Stimulated activated CD4-positive, alpha-beta T cell treated with anti-CD3 and anti-CD28 coated beads, Interleukin-12 subunit alpha, Interleukin-12 subunit beta, amount 100 ng/mL, for 24 hours (primary cell): ENCODE measurements at regions not wholly inside any gene's neighbourhood (a gene's known extent, or its start where the extent isn't known, plus 50 kb on each side); places are given as distances from the start of the nearest gene placed in this dataset.

Source experiments
- DNase-seq, 2 experiments: peaks; one replicate each; pipeline ENCODE4 v3.0.0-alpha.2; 2020; ENCODE audit warnings: low read depth in 2 of 2

DNA sequence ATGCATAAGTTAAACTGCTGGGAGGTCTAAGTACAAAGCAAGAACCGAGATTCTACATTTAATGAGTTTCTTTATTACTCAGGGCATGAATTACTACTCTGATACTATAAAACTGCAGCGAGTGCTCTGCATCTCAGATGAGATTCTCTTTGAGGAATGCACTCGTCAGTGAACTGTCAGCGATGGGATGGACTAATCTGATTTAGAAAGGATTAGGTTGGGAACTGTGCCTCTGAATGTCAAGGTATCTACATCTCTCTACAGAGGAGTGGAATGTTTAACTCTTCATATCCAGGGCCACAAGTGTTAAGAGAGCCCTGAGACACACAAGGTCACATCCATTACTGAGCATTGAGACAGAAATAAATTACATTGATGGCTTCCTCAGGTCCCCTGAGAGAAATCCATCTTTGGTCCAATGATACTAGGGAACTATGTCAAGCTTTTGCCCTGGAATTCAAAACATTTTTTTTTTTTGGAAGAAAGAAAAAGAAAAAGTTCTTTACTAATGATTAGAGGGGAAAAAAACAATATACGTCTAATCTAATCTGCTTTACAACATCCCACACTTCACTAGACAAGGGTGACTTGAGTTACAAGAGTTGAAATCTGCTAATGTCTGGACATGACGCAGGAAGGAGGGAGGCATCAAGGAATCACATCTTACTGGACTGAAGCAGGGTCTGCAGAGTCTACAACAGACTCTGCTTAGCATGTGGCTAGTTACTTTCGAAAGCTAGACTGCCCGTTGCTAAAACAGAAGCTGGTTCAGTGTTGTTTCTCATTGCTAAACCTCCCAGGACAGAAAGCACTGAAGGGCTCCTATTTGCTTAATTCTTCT, 270.0 kb upstream of the TLE4 start:
- DNase-seq = no peak

DNA sequence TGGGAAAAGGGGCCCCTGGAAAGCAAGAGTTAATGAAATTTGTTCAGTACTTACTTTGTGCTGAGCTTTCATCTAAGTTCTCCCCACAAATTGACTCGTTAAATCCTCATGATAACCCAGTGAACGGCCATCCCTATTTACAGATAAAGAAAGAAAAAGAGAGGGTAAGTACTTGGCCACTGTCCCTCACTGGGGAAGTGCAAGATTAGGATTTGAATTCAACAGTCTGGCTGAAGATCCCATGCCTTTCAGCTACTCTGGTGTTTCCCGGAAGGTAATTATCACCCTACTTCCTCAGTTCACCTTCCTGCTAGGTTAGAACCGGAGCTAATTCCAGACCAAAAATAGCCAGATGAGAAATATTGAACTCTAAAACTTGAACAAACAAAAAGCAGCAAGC, 269.2 kb upstream of the TLE4 start:
- DNase-seq = no peak

DNA sequence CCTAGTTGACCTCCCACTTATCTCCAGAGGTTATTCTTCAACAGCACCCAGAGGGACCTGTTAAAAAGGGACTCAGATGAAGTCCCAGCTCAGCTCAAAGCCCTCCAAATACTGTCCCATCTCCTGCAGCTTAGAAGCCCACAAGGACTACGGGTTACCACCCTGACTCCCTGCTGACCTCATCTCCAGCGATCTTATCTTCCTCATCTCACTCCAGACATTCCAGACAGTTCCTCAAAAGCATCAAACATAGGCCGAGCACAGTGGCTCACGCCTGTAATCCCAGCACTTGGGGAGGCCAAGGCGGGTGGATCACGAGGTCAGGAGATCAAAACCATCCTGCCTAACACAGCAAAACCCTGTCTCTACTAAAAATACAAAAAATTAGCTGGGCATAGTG, 263.8 kb upstream of the TLE4 start:
- DNase-seq = no peak

DNA sequence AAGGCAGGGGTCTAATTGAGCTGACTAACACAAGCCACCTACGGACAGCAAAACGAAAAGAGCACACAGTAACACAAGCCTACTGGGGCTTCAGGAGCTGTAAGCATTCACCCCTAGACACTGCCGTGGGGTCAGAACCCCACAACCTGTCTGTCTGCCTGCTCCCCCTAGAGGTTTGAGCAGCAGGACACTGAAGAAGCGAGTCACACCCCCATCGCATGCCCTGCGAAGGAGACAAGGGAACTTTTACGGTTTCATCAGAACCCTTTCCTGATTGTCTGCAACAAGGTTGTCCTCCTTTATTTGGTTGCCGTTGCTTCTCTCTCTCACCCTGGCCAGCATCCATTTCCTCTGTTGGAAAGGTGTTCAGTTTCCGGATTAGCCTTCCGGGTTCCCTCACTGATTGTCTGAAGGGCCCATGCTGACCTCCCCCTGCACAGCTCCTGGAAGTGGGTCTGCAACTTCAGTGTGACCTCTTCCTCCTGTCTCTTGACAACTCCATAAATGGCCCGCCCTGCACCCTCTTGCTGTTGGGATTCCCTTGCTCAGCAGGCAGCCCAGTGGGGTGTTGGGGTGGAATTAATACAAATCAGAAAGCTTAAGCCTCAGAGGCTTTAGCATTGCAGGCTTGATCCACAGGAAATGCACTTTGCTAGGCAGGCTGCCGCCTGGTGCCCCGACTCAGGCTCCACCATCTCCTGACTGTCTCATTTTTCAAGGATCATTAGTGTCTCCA, 258.9 kb upstream of the TLE4 start:
- no peak for DNase-seq

DNA sequence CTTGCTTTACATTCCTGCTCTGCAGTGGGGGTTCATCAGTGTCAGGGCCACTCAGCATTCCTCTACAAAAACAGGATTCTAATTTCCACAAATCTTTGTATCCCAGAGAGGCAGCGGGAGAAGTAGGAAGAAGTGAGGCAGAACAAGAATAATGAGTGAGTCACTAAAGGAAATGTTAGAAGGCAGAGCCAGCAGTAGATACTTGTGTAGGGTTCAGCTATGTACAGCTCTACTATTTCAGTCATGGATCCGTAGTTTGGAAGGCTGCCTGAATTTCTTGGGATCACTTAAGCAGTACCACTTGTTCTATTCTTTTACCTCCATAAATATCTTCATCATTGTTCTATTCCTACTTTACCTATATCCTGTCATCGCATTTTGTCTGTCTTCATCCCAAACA, 246.3 kb upstream of the TLE4 start:
- no peak for DNase-seq

DNA sequence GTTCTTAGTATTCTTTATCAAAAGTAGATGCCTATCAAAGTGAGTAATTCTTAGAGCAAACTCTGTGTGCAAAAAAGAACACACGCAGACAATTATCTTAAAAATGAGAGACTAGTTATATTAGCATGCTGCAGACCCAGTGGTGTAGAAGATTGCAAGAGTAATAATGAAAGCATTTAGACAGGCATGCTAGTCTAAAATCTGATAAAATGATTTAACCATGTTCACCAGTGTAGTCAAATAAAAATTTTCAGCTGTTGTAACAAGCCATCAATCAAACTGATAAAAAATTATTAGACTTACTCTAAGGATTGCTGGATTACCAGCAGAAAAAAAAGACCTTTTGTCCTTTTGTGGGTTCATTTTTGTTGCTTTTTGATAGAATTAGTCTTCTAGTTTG, 241.9 kb upstream of the TLE4 start:
- no peak for DNase-seq

DNA sequence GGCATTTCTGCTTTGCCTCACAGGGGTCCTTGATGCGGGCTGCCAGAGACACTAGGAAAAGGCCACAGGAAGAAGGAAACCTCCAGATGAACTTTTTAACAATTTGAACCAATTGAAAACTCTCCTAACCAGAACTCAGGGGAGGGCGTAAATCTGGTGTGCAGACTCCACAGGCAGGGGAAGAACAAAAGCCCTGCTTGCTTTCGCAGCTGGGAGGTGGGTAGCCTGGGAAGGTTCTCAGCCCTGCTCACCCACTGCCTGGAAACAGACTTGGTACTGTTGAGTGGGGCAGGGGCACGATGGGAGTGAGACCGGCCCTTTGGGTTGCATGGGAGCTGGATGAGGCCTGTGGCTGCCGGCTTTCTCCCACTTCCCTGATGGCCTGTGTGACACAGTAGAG, 237.8 kb upstream of the TLE4 start:
- DNase-seq = no peak

DNA sequence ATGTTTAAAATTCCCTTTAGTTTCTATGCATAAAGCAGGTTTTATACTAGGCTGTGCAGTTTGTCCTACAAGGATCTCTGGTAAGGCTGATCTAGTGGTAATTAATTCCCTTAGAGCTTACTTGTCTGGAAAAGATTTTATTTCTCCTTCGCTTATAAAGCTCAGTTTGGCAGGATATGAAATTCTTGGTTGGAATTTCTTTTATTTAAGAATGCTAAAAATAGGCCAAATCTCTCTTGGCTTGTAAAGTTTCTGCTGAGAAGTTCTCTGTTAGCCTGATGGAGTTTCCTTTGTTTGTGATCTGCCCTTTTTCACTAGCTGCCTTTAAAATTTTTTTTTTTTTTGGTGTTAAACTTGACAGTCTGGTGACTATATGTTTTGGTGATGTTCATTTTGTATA, 237.1 kb upstream of the TLE4 start:
- no peak for DNase-seq

DNA sequence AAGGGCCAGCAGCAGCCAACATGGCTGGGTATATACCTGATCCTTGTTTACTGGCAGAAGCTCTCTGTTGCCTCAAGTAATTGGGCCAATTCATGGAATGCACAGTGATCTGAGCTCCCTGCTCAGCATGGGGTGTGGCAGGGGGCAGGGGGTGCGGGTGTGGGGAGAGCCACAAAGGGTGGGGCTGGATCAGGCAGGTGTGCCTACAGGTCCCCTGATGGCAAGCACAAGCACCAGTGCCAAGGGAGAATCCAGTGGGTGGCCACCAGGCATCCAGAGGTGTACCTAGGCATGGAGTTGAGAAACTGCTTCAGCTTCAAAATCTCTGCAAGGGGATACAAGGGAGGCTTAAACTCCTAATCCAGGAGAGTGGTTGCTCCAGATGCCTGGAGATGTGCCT, 235.8 kb upstream of the TLE4 start:
- no peak for DNase-seq

DNA sequence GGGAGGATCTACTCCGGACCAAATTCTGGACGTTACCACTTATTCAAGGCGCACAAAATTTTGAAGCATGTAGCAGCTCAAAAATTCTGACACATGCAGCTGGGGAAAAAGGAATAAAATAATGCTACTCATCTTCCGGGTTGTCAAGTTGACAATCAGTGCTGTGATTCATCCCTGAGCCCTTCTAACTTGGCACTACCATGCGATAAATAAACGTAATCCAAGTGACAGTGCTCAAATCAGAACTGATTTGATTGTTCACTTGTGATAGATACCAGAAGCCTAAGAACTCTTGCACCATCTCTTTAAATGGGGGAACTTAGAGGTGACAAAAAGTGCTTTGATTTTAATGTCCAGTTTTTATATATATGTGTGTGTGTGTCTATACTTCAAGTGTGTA, 230.2 kb upstream of the TLE4 start:
- no peak for DNase-seq

DNA sequence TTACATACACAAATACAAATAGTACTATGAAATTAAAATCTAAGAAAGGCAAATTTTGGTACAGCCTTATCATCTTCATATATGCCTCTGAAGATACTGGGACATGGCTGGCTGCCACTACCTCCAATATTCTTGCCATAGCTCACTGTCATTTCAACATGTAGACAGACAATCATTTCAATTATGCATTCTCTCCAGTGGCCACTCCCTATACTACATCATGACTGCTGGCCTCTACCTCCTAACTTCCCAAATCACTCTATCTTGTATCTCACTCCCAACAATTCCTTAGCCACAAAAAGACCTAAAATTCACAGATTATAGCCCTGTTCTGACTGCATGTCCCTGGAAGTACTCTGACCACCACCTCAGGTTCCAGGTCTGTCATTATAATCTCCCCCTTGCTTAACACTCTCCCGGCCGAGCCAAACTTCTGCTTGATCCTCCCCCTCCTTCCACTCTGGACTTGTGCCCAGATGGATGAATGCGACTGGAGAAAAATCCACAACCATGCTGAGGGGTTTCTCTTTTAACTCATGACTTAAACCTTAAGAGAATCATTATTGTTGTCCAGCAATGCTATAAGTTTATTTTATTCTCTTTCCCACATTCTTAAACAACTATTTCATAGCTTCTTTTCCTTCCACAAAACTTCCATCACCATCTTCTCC, 225.3 kb upstream of the TLE4 start:
- no peak for DNase-seq

DNA sequence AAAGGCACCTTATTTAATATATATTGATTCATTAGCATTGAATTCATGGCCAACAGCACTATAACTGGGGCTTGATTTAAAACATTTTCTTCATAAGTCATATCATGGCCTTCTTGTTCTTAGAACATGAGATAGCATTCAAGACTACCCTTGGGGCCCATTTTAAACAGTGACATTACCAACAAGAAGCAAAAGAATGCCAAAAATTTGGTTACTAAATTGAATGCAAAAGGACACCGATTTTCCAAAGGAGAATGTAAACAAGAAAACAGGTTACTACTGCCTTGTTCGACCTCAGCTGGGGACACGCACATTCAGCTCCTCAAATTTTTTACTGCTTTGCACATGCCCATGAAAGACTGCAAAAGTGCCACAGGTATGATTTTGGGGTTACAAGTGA, 219.4 kb upstream of the TLE4 start:
- DNase-seq = no peak

DNA sequence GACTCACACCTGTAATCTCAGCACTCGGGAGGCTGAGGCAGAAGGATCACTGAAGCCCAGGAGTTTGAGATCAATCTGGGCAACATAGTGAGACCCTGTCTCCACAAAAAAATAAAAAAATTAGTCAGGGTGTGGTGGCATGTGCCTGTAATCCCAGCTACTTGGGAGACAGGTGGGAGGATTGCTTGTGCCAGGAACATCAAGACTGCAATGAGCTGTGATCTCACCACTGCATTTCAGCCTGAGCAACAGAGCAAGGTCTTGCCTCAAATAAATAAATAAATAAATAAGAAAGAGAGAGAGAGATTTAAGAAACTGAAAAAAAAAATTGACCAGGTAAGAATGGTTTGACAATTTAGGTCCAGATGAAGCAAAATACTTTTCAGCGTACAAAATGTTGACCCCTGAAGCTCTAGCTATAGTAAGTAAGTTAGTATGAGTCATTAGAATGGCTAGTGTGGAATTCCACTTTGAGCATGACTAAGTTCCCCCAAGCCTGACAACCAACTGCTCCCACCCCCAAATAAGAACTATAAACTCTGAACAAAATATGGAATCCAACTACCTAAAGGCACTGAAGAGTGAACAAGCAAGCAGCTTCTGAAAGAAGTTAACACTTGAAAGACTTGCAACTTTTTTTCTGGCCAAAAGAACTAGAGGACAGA, 217.8 kb upstream of the TLE4 start:
- DNase-seq = no peak

DNA sequence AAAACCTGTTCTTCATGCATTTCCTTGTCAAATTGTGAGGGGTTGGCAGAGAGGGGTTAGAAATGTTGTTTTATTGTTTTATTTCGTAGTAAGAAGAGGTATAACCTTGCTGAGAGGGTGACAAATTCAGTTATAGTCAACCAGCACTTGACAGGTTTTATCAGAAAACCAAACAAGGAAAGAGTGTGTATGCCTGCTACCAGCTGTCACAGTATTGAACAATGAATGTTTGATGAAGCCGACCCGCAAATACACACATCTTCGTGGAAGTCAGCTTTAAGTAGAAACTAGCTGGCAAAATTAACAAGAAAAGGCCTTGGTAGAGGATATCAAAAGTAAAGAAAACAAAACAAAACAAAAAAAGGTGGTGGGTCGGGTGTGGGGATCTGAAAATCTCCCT, 214.6 kb upstream of the TLE4 start:
- DNase-seq = no peak

DNA sequence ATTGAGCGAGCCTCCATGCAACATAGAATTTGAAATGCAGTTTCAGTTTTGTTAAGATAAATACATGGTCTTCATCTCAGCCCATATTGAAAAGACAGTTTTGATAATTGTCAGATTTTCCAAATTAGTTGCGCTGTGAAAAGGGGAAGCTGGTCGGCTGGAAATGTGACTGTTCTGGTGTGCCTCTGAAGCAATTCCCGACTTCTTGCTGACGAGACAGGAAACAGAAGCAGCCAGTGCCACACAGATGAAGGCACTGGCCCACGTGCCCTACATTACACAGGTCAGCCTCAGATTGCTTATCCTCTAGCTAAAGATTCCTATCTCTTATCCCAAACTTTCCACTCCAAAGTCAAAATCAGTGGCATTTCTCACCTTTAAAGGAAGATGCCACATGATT, 214.1 kb upstream of the TLE4 start:
- DNase-seq = no peak

DNA sequence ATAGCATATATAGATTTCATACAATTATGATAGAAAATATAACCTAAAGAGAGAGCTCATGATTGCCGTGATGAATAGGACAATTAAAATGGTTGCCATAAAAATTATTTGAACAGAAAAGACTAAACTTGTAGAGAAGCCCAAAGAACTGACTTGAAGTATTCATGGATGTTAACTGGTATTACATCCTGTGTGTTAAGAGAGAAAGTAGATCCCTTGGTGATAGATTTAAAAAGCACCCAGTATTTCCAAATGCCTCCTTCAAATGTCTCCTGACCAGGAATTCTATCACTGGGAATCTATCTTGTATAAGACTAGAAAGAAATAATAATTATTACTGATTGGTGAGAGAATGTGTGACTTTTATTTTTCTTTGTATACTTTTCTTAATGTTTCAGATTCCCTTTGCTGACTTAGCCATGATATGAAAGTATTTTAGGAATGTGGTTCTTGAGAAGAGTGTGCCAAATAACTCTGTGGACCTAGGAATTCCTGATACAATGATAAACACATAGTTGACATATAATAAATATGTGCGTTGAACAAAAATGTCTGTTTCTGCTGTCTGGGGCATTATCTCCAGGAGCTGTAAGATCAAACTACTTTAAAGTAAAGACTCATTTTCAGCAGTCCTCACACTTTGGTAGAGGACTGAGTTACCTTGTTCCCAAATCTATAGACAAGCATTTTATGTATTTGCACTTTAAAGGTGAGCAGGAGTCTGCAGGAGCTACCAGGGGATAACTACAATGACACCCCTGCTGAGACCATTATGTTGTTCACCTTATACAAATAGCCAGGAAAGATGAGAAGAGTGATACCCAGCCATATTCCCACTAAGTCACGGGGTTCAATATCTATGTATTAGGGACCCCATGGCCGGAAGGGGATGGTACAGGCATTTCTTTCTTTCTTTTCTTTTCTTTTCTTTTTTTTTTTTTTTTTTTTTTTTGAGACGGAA, 211.1 kb upstream of the TLE4 start:
- DNase-seq = no peak

DNA sequence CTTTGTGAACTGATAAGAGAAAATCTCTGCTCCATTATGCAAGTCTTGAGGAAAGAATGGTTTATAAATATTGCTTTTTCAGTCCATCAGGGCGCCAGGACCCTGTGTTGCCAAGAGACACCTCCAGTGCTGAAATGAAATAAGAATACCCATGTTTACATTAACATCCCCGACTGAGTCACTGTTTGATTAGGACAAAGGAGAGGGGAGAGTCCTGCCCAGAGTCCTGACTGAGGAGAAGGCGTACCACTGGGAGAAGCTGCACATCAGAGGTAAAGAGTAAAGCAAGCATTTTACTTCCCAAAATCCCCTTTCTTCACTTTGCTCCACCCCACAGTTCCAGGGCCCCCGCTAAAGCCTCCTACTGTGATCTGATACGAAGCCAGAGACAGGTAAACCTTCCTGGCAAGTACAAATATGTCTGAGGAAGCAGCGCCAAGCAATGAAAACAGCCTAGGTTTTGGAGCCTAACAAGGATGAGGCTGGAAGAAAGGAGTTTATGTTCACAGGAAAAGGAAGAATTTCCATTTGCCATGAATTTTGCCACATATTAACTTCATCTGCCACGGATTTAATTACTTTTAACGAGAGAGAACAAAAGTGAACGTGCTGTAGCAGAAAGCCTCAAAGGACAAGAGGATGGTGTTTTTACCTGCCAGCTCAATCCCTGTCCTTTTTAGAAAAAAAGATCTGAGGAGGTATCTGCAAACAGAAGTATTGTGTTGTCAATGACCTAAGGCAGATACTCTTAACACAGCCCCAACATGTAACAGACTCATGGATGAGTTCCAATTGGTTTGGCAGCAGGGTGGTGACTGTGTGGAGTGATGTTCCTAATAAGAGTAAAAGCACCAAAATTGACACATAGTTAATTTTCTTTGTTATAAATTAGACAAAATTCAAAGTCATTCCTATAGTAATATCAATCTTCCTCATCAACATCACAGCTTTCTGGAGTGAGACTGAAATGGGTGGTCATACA, 209.4 kb upstream of the TLE4 start:
- DNase-seq = no peak

DNA sequence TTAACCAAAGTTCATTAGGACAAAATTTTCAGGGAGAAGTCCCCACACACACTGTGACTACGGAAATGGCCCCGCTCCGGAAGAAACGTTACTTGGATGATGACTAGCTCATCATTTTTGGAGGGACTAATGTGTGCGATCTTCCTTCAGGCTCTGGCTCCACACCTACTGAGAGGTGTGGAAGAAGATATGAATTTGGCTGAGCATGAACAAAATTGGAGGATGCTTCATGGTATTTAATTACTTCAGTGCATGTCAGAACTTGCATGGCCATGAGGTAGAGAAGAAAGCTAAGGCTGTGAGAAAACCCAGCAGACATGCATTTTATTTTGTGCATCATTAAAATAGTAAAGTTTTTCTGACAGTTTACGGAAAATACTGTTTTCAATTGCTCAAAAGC, 202.1 kb upstream of the TLE4 start:
- DNase-seq = no peak

DNA sequence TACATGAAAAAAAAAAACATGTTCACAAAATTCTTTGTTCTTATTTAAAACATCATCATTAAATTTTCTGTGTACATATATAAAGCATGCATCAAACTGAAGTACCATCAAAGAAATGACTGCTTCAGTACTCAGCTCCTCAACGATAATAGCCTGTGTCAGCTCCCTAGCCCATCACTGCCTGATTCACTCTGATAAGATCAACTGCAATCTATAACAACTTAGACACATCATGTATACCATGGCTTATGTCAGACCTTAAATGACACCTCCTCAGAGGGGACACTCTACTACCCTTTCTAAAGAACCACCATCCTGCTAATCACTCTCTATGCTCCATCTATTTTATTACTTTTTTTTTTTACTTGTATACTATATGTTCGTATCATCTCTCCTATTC, 200.5 kb upstream of the TLE4 start:
- no peak for DNase-seq

DNA sequence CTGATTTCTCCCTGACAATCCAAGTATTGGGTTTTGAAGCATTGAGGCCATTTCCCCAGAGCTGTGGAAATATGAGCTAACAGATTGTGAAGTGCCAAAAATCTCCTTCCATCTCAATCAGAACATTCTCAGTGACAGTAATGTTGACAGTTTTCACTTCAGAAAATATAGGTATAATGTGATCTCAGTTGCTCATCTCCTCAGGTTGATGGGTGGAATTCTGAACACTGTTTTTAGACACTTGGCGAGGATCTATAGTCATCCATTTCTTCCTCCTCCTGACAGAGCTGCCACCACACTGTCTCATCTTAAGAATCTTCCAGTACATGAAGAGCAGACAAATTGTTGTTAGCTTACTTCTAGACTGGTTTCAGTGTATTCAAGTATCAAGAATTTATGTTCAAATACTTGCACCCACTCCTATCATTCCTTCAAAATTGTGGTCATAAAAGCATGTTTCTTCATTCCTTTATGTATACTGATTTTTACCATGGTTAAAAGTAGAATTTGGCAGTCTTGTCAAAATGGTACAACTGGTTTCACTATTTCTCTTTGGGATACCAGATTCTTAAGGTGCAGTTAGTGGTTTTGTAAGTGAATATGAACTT, 199.7 kb upstream of the TLE4 start:
- DNase-seq = no peak
